Keratinocyte (primary cell): ENCODE measurements at regions not wholly inside any gene's neighbourhood (a gene's known extent, or its start where the extent isn't known, plus 50 kb on each side); places are given as distances from the start of the nearest gene placed in this dataset.

Experiments
- DNase-seq: peaks from one replicate; pipeline ENCODE4 v3.0.0-alpha.2; 2011; ENCODE audit warnings: low read depth, missing footprints, low spot score
- FAIRE-seq: peaks from 2 replicates; lab custom pipeline; 2011; peaks lifted over from hg19 to GRCh38; lab: Jason Lieb, UNC
- H2AFZ ChIP-seq: 2 replicates; pipeline ENCODE4 v1.6.0; 2012; ENCODE audit warnings: low read length, control low read depth, inconsistent platforms; ENCODE audit not compliant: control insufficient read depth
- H3K27ac ChIP-seq: 2 replicates; pipeline ENCODE4 v1.5.1; 2011; ENCODE audit warnings: low read length; ENCODE audit not compliant: control insufficient read depth, insufficient read depth
- H3K27me3 ChIP-seq: 3 replicates; pipeline ENCODE4 v1.6.0; 2011; ENCODE audit warnings: low read length; ENCODE audit not compliant: control insufficient read depth, insufficient read depth; ENCODE audit errors: extremely low read depth
- H3K36me3 ChIP-seq, 2 experiments: 2 replicates in 1 of 2; 3 replicates in 1 of 2; pipeline ENCODE4 v1.5.1; 2011; ENCODE audit warnings: low read length in 2 of 2, mild to moderate bottlenecking in 1 of 2; ENCODE audit not compliant: control insufficient read depth in 2 of 2, insufficient read depth in 2 of 2; ENCODE audit errors: extremely low read depth in 1 of 2
- H3K4me1 ChIP-seq: 3 replicates; pipeline ENCODE4 v1.5.1; 2011; ENCODE audit warnings: low read length; ENCODE audit not compliant: control insufficient read depth, insufficient read depth; ENCODE audit errors: extremely low read depth
- H3K4me2 ChIP-seq: 3 replicates; pipeline ENCODE4 v1.6.0; 2011; ENCODE audit warnings: low read depth, low read length; ENCODE audit not compliant: control insufficient read depth, insufficient read depth; ENCODE audit errors: extremely low read depth
- H3K4me3 ChIP-seq, 3 experiments: fragments of 200-600 bp in 1 of 3; sonication (generic) in 1 of 3; 2 replicates in 2 of 3; 3 replicates in 1 of 3; pipeline ENCODE4 v1.5.1; 2011 to 2016; ENCODE audit warnings: low read length in 3 of 3, mild to moderate bottlenecking in 3 of 3, control low read depth in 2 of 3, inconsistent platforms in 1 of 3, low read depth in 1 of 3, mixed read lengths in 1 of 3, mixed run types in 1 of 3, moderate library complexity in 1 of 3; ENCODE audit not compliant: control insufficient read depth in 2 of 3, insufficient read depth in 2 of 3; ENCODE audit errors: extremely low read depth in 1 of 3
- H3K79me2 ChIP-seq: 2 replicates; pipeline ENCODE4 v1.6.0; 2012; ENCODE audit warnings: low read length; ENCODE audit not compliant: control insufficient read depth, insufficient read depth
- H3K9ac ChIP-seq: 3 replicates; pipeline ENCODE4 v1.6.0; 2011; ENCODE audit warnings: low read length; ENCODE audit not compliant: control insufficient read depth, insufficient read depth; ENCODE audit errors: extremely low read depth
- H3K9me1 ChIP-seq: 3 replicates; pipeline ENCODE4 v1.6.0; 2011; ENCODE audit warnings: low read length; ENCODE audit not compliant: control insufficient read depth, insufficient read depth; ENCODE audit errors: extremely low read depth
- H3K9me3 ChIP-seq: 2 replicates; pipeline ENCODE4 v1.5.1; 2012; ENCODE audit warnings: low read depth, low read length; ENCODE audit not compliant: control insufficient read depth
- H4K20me1 ChIP-seq: 3 replicates; pipeline ENCODE4 v1.6.0; 2011; ENCODE audit warnings: low read length; ENCODE audit not compliant: control insufficient read depth, insufficient read depth; ENCODE audit errors: extremely low read depth
- EZH2 ChIP-seq: IDR thresholded peaks from one replicate; pipeline ENCODE4 v1.6.1; 2012; ENCODE audit warnings: inconsistent platforms, mild to moderate bottlenecking, low read length, moderate library complexity
- dilution Hi-C: fragments of 300-500 bp; cut with MboI; formaldehyde crosslinking; loops from one replicate; pipeline ENCODE4 v1.7.0; 2020; ENCODE audit warnings: low sequenced_read_pairs; ENCODE audit not compliant: extremely low pct_ligation_motif_present
- TF ChIP-seq, protein P1 (sequence below), 3 experiments: IDR thresholded peaks in 1 of 3; conservative IDR thresholded peaks in 1 of 3; optimal IDR thresholded peaks in 1 of 3; 2 replicates in 2 of 3; 3 replicates in 1 of 3; pipeline versions ENCODE3 to v1.5.1; 2011; ENCODE audit warnings: low read length in 3 of 3, mild to moderate bottlenecking in 3 of 3, moderate library complexity in 2 of 3, control low read depth in 1 of 3, inconsistent platforms in 1 of 3; ENCODE audit not compliant: insufficient read depth in 2 of 3; ENCODE audit errors: extremely low read depth in 1 of 3

GRCh38 chr2:120405759-120406099 lies 59.8 kb downstream of the INHBB start:
- Histone ChIP-seq H3K9ac (no peak overlapping the region), H3K4me1 (no peaks in the 10 kb centered on the region), H2AFZ (no peak overlapping the region), H3K27ac (no peak overlapping the region), H3K9me3 (peaks cover 3% of the 10 kb centered on the region), H3K36me3 (no peaks in the 10 kb centered on the region), H3K4me3 (no peak overlapping the region), H4K20me1 (no peaks in the 10 kb centered on the region), H3K27me3 (peaks cover 8% of the 10 kb centered on the region), H3K9me1 (no peaks in the 10 kb centered on the region), H3K79me2 (no peaks in the 10 kb centered on the region), H3K4me2 (no peak overlapping the region)
- TF ChIP-seq, protein P1, sequence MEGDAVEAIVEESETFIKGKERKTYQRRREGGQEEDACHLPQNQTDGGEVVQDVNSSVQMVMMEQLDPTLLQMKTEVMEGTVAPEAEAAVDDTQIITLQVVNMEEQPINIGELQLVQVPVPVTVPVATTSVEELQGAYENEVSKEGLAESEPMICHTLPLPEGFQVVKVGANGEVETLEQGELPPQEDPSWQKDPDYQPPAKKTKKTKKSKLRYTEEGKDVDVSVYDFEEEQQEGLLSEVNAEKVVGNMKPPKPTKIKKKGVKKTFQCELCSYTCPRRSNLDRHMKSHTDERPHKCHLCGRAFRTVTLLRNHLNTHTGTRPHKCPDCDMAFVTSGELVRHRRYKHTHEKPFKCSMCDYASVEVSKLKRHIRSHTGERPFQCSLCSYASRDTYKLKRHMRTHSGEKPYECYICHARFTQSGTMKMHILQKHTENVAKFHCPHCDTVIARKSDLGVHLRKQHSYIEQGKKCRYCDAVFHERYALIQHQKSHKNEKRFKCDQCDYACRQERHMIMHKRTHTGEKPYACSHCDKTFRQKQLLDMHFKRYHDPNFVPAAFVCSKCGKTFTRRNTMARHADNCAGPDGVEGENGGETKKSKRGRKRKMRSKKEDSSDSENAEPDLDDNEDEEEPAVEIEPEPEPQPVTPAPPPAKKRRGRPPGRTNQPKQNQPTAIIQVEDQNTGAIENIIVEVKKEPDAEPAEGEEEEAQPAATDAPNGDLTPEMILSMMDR (optimal IDR thresholded peaks at IDR 0.05 in 1 of 3, IDR thresholded peaks at IDR 0.05 in 1 of 3, conservative IDR thresholded peaks at IDR 0.05 in 1 of 3; ENCODE audit: extremely low read depth in 1 of 3, insufficient read depth in 2 of 3, low read length in 3 of 3) = no peak
- TF ChIP-seq EZH2 = no peak
- dilution Hi-C loops = no loop called here
- DNase-seq (no peak), FAIRE-seq (no peak)

DNA sequence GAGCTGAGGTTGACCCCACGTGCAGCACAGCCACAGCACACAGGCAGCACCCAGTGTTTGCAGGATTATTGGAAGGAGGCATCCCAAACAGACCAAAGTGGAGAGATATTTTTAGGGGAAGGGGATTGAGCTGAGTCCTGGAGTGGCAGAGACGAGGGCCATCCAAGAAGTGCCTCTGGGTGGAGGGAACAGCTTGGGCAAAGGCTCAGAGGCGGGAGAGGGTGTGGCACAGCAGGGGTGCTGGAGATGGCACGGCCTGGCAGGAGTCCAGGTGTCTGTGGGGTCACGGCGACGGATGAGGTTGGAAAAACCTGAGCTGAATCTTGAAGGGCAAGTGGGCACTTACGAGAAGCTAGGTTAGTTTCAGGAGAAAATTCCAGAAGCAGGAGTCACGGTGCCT lies 60.6 kb downstream of the INHBB start:
- no peak for FAIRE-seq
- no peaks in the 10 kb centered on the region for H3K9me1 ChIP-seq
- H2AFZ ChIP-seq = no peak overlapping the region
- H3K9ac ChIP-seq = no peak overlapping the region
- H3K27me3 ChIP-seq = peaks cover 2% of the 10 kb centered on the region
- no peaks in the 10 kb centered on the region for H4K20me1 ChIP-seq
- TF ChIP-seq, protein P1 (optimal IDR thresholded peaks at IDR 0.05 in 1 of 3, IDR thresholded peaks at IDR 0.05 in 1 of 3, conservative IDR thresholded peaks at IDR 0.05 in 1 of 3; ENCODE audit: extremely low read depth in 1 of 3, insufficient read depth in 2 of 3, low read length in 3 of 3) = no peak
- no peak for TF ChIP-seq EZH2
- no peaks in the 10 kb centered on the region for H3K4me1 ChIP-seq
- dilution Hi-C loops = no loop called here
- no peak overlapping the region for H3K4me3 ChIP-seq
- no peaks in the 10 kb centered on the region for H3K36me3 ChIP-seq
- no peaks in the 10 kb centered on the region for H3K79me2 ChIP-seq
- peaks cover 3% of the 10 kb centered on the region for H3K9me3 ChIP-seq
- no peak for DNase-seq
- H3K27ac ChIP-seq = no peak overlapping the region
- no peak overlapping the region for H3K4me2 ChIP-seq
